ENCODE measurements at regions not wholly inside any gene's neighbourhood (a gene's known extent, or its start where the extent isn't known, plus 50 kb on each side); places are given as distances from the start of the nearest gene placed in this dataset.

DNA sequence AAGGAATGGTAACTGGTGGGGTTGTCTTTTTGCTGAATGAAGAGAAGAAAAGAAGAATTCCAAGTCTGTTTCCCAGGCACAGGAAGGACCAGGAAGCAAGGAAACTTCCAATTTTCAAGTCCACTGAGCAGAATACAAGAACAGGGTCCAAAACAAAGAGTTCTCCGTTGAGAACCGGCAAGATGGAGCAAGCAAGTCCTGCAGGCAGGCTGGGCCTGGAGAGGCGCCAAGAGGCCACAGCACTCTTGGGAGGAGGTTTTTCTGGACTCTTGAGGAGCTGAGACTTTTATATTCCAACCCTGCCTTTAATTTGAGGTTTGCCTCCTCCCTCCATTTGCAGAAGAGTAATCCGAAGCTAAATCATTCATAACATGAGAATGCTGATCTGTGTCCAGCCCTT, 224.5 kb downstream of the IKZF2 start:
- TF ChIP-seq, protein P1, sequence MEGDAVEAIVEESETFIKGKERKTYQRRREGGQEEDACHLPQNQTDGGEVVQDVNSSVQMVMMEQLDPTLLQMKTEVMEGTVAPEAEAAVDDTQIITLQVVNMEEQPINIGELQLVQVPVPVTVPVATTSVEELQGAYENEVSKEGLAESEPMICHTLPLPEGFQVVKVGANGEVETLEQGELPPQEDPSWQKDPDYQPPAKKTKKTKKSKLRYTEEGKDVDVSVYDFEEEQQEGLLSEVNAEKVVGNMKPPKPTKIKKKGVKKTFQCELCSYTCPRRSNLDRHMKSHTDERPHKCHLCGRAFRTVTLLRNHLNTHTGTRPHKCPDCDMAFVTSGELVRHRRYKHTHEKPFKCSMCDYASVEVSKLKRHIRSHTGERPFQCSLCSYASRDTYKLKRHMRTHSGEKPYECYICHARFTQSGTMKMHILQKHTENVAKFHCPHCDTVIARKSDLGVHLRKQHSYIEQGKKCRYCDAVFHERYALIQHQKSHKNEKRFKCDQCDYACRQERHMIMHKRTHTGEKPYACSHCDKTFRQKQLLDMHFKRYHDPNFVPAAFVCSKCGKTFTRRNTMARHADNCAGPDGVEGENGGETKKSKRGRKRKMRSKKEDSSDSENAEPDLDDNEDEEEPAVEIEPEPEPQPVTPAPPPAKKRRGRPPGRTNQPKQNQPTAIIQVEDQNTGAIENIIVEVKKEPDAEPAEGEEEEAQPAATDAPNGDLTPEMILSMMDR (IDR thresholded peaks at IDR 0.05; ENCODE audit: low read length), result no peak
- no peak for TF ChIP-seq EZH2phosphoT487 (IDR thresholded peaks at IDR 0.05; ENCODE audit: low read length)

Measured in MM.1S (cell line).